Peyer's patch (tissue), 4 donors: ENCODE measurements at regions not wholly inside any gene's neighbourhood (a gene's known extent, or its start where the extent isn't known, plus 50 kb on each side); places are given as distances from the start of the nearest gene placed in this dataset.

ENCODE experiments used
- POLR2A ChIP-seq, 2 donors: fragments of 450-650 bp; IDR thresholded peaks; one replicate each; pipeline ENCODE4 v1.5.1; 2017; ENCODE audit warnings: antibody characterized with exemption in 2 of 2, mild to moderate bottlenecking in 2 of 2, moderate library complexity in 2 of 2
- TF ChIP-seq, protein P1 (sequence below), 6 experiments: fragments of 450-650 bp in 4 of 6; fragments of 200-600 bp in 2 of 6; sonication (generic) in 1 of 6; IDR thresholded peaks; one replicate each; pipeline ENCODE4 v1.5.1; 2017 to 2019; ENCODE audit warnings: antibody characterized with exemption in 6 of 6, mild to moderate bottlenecking in 3 of 6, moderate library complexity in 1 of 6

DNA sequence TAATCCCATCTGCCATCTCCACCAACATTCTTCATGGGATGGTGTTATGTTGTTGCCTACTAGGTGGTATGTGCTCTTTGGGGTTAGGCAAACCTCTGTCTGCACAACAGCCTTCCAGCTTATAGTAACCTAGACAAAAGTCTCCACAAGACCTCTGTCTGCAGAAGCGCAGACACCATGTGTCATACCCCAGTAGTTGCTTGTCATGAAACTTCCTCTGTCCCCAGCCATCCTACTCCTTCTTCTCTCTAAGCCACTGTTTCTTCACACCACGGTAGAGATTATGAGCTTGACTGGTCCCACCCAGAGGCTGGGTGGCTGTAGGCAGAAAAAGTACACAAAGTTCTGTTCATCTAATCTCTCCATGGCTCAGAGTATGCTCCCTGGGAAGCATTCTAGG is 100.3 kb downstream of the MAF start:
- TF ChIP-seq, protein P1, sequence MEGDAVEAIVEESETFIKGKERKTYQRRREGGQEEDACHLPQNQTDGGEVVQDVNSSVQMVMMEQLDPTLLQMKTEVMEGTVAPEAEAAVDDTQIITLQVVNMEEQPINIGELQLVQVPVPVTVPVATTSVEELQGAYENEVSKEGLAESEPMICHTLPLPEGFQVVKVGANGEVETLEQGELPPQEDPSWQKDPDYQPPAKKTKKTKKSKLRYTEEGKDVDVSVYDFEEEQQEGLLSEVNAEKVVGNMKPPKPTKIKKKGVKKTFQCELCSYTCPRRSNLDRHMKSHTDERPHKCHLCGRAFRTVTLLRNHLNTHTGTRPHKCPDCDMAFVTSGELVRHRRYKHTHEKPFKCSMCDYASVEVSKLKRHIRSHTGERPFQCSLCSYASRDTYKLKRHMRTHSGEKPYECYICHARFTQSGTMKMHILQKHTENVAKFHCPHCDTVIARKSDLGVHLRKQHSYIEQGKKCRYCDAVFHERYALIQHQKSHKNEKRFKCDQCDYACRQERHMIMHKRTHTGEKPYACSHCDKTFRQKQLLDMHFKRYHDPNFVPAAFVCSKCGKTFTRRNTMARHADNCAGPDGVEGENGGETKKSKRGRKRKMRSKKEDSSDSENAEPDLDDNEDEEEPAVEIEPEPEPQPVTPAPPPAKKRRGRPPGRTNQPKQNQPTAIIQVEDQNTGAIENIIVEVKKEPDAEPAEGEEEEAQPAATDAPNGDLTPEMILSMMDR (IDR thresholded peaks at IDR 0.05) = no peak
- TF ChIP-seq POLR2A (IDR thresholded peaks at IDR 0.05) = no peak
